ENCODE measurements at regions not wholly inside any gene's neighbourhood (a gene's known extent, or its start where the extent isn't known, plus 50 kb on each side); places are given as distances from the start of the nearest gene placed in this dataset.

GRCh38 chr6:169899481-169900145 is 148.2 kb downstream of the ERMARD start:
- ATAC-seq, result no peak

GRCh38 chr6:169898788-169899480 is 147.5 kb downstream of the ERMARD start:
- peak; percentile 31 for ATAC-seq

- no peak for ATAC-seq
These were observed 146.4 kb downstream of the ERMARD start for GRCh38 chr6:169897601-169898358.

- no peak for ATAC-seq
These were observed 145.5 kb downstream of the ERMARD start for GRCh38 chr6:169896826-169897456.

- ATAC-seq, result no peak
These were observed 144.7 kb downstream of the ERMARD start for GRCh38 chr6:169895926-169896761.

GRCh38 chr6:169895000-169895759 is 143.8 kb downstream of the ERMARD start:
- no peak for ATAC-seq

GRCh38 chr6:169894377-169894960 is 143.0 kb downstream of the ERMARD start:
- ATAC-seq, result no peak

- ATAC-seq, result no peak
These were observed 142.2 kb downstream of the ERMARD start for GRCh38 chr6:169893624-169894023.

- ATAC-seq, result no peak
These were observed 140.4 kb downstream of the ERMARD start for GRCh38 chr6:169891846-169892245.

GRCh38 chr6:169891421-169891820 is 140.0 kb downstream of the ERMARD start:
- no peak for ATAC-seq

- no peak for ATAC-seq
These were observed 139.5 kb downstream of the ERMARD start for GRCh38 chr6:169890901-169891300.

- ATAC-seq, result no peak
These were observed 138.6 kb downstream of the ERMARD start for GRCh38 chr6:169890049-169890448.

- peak; percentile 95 for ATAC-seq
These were observed 136.2 kb downstream of the ERMARD start for GRCh38 chr6:169887529-169888140.

GRCh38 chr6:169886631-169887227 is 135.3 kb downstream of the ERMARD start:
- no peak for ATAC-seq

GRCh38 chr6:169885831-169886230 is 134.4 kb downstream of the ERMARD start:
- ATAC-seq, result no peak

GRCh38 chr6:169885131-169885530 is 133.7 kb downstream of the ERMARD start:
- no peak for ATAC-seq

GRCh38 chr6:169884158-169884557 is 132.7 kb downstream of the ERMARD start:
- no peak for ATAC-seq

GRCh38 chr6:169883316-169883715 is 131.9 kb downstream of the ERMARD start:
- no peak for ATAC-seq

- no peak for ATAC-seq
These were observed 130.6 kb downstream of the ERMARD start for GRCh38 chr6:169881976-169882375.

- no peak for ATAC-seq
These were observed 130.0 kb downstream of the ERMARD start for GRCh38 chr6:169881398-169881797.

All from esophagus mucosa (tissue), 1 donor.